ENCODE measurements at regions not wholly inside any gene's neighbourhood (a gene's known extent, or its start where the extent isn't known, plus 50 kb on each side); places are given as distances from the start of the nearest gene placed in this dataset.

GRCh38 chr2:43000242-43001054 lies 208.1 kb upstream of the HAAO start:
- TF ChIP-seq POLR2A (IDR thresholded peaks at IDR 0.05) (no peak), EP300 (IDR thresholded peaks at IDR 0.05) (peak in 1 of 2 donors; percentile 32)
- no peaks in the 10 kb centered on the region for H3K36me3 ChIP-seq
- WGBS, 2 donors, result 59% methylated on average over 16 to 24 of the region's 25 CpGs
- H3K4me1 ChIP-seq, result peaks cover 0 to 42% (median 21%) of the 10 kb centered on the region in 4 donors
- H3K9me3 ChIP-seq, result peaks cover 0 to 5% (median 2%) of the 10 kb centered on the region in 4 donors
- H3K27me3 ChIP-seq, result no peaks in the 10 kb centered on the region
- DNase-seq (ENCODE audit: low spot score in 2 of 2), result no peak
- H3K27ac ChIP-seq, result peak overlapping the region; percentile 59 to 76 (median 73)
- no peak overlapping the region for H3K4me3 ChIP-seq

GRCh38 chr2:42999856-43000241 lies 207.5 kb upstream of the HAAO start:
- Histone ChIP-seq H3K4me3 (no peak overlapping the region), H3K27me3 (no peaks in the 10 kb centered on the region), H3K36me3 (no peaks in the 10 kb centered on the region), H3K9me3 (peaks cover 0 to 5% (median 2%) of the 10 kb centered on the region in 4 donors), H3K27ac (peak overlapping the region in 3 of 4 donors; percentile 72 to 76 (median 74)), H3K4me1 (peaks cover 0 to 36% (median 16%) of the 10 kb centered on the region in 4 donors)
- DNase-seq (ENCODE audit: low spot score in 2 of 2), result no peak
- no peak for TF ChIP-seq POLR2A (IDR thresholded peaks at IDR 0.05)
- TF ChIP-seq CTCF (IDR thresholded peaks at IDR 0.05), result no peak
- TF ChIP-seq EP300 (IDR thresholded peaks at IDR 0.05), result no peak
- WGBS, 2 donors, result 48 to 70% methylated on average over 5 to 7 of the region's 7 CpGs

GRCh38 chr2:42999391-42999841 lies 207.0 kb upstream of the HAAO start:
- no peak overlapping the region for H3K4me3 ChIP-seq
- no peak for TF ChIP-seq POLR2A (IDR thresholded peaks at IDR 0.05)
- no peak for TF ChIP-seq EP300 (IDR thresholded peaks at IDR 0.05)
- no peak for TF ChIP-seq CTCF (IDR thresholded peaks at IDR 0.05)
- no peaks in the 10 kb centered on the region for H3K36me3 ChIP-seq
- H3K27me3 ChIP-seq, result no peaks in the 10 kb centered on the region
- peak overlapping the region in 3 of 4 donors; percentile 72 to 76 (median 74) for H3K27ac ChIP-seq
- no peak for DNase-seq (ENCODE audit: low spot score in 2 of 2)
- WGBS, 2 donors, result 61% methylated on average over 5 of the region's 5 CpGs; no CpG with 5 or more reads in 1 of the 2 donors
- H3K9me3 ChIP-seq, result peaks cover 0 to 5% (median 2%) of the 10 kb centered on the region in 4 donors
- H3K4me1 ChIP-seq, result peaks cover 0 to 31% (median 16%) of the 10 kb centered on the region in 4 donors

- Histone ChIP-seq H3K27me3 (no peaks in the 10 kb centered on the region), H3K27ac (peak overlapping the region in 2 of 4 donors; percentile 74 to 76), H3K9me3 (peaks cover 0 to 5% (median 2%) of the 10 kb centered on the region in 4 donors), H3K4me3 (no peak overlapping the region), H3K4me1 (peaks cover 0 to 28% (median 16%) of the 10 kb centered on the region in 4 donors), H3K36me3 (no peaks in the 10 kb centered on the region)
- DNase-seq (ENCODE audit: low spot score in 2 of 2), result no peak
- TF ChIP-seq CTCF (IDR thresholded peaks at IDR 0.05) (no peak), EP300 (IDR thresholded peaks at IDR 0.05) (no peak), POLR2A (IDR thresholded peaks at IDR 0.05) (no peak)
- WGBS, 2 donors, result 91 to 94% methylated on average over 10 of the region's 10 CpGs
Observed at GRCh38 chr2:42998721-42999120, 206.3 kb upstream of the HAAO start.

- peaks cover 0 to 5% (median 2%) of the 10 kb centered on the region in 4 donors for H3K9me3 ChIP-seq
- no peaks in the 10 kb centered on the region for H3K27me3 ChIP-seq
- DNase-seq (ENCODE audit: low spot score in 2 of 2), result no peak
- TF ChIP-seq EP300 (IDR thresholded peaks at IDR 0.05), result no peak
- no peak for TF ChIP-seq POLR2A (IDR thresholded peaks at IDR 0.05)
- no peak for TF ChIP-seq CTCF (IDR thresholded peaks at IDR 0.05)
- peaks cover 0 to 27% (median 16%) of the 10 kb centered on the region in 4 donors for H3K4me1 ChIP-seq
- WGBS, 2 donors, result 72 to 90% methylated on average over 4 of the region's 4 CpGs
- no peaks in the 10 kb centered on the region for H3K36me3 ChIP-seq
- no peak overlapping the region for H3K4me3 ChIP-seq
- peak overlapping the region in 1 of 4 donors; percentile 17 for H3K27ac ChIP-seq
Observed at GRCh38 chr2:42996528-42996927, 204.1 kb upstream of the HAAO start.

Measured in tibial nerve (tissue), 4 donors.